Small intestine (tissue), 7 donors: ENCODE measurements at regions not wholly inside any gene's neighbourhood (a gene's known extent, or its start where the extent isn't known, plus 50 kb on each side); places are given as distances from the start of the nearest gene placed in this dataset.
"Not testable (repeated sequence)": the region's sequence is repeated elsewhere in the genome, so short reads cannot be mapped to it uniquely, and the experiment has no call there.

Experiments used
- DNase-seq, 2 donors: peaks; one replicate each; pipeline versions ENCODE4 v3.0.0 to v3.0.0-alpha.2; 2013
- FAIRE-seq: peaks from 2 replicates; lab custom pipeline; 2012; peaks lifted over from hg19 to GRCh38; lab: Jason Lieb, UNC
- H3K27ac ChIP-seq, 3 donors: one replicate each; pipeline ENCODE4 v1.5.1; 2013; ENCODE audit warnings: low read length in 2 of 3, mild to moderate bottlenecking in 2 of 3, control low read depth in 1 of 3, inconsistent platforms in 1 of 3, low read depth in 1 of 3, moderate library complexity in 1 of 3
- H3K27me3 ChIP-seq, 3 donors: one replicate each; pipeline ENCODE4 v1.6.1; 2013; ENCODE audit warnings: low read length in 3 of 3, inconsistent platforms in 1 of 3; ENCODE audit not compliant: control insufficient read depth in 3 of 3, insufficient read depth in 3 of 3
- H3K36me3 ChIP-seq, 3 donors: one replicate each; pipeline ENCODE4 v1.6.1; 2013; ENCODE audit warnings: low read length in 3 of 3, inconsistent platforms in 1 of 3, low read depth in 1 of 3, mild to moderate bottlenecking in 1 of 3, moderate library complexity in 1 of 3; ENCODE audit not compliant: control insufficient read depth in 3 of 3, insufficient read depth in 2 of 3
- H3K4me1 ChIP-seq, 3 donors: one replicate each; pipeline ENCODE4 v1.6.1; 2013; ENCODE audit warnings: low read length in 2 of 3, inconsistent platforms in 1 of 3, low read depth in 1 of 3, mild to moderate bottlenecking in 1 of 3, moderate library complexity in 1 of 3; ENCODE audit not compliant: control insufficient read depth in 3 of 3, insufficient read depth in 2 of 3
- H3K4me3 ChIP-seq, 3 donors: one replicate each; pipeline ENCODE4 v1.5.1; 2013; ENCODE audit warnings: low read length in 3 of 3, control low read depth in 1 of 3, inconsistent platforms in 1 of 3, low read depth in 1 of 3, mild to moderate bottlenecking in 1 of 3, moderate library complexity in 1 of 3
- H3K9me3 ChIP-seq, 2 donors: one replicate each; pipeline ENCODE4 v1.6.1; 2013; ENCODE audit warnings: low read depth in 1 of 2, low read length in 1 of 2; ENCODE audit not compliant: control insufficient read depth in 2 of 2, insufficient read depth in 1 of 2
- WGBS, 3 donors: extraction: QIAGEN DNeasy Blood & Tissue Kit; methylation state at CpG; one replicate each; pipeline ENCODE4 v1.1.7; 2013; 5-methylcytosine and 5-hydroxymethylcytosine counted together
- donor health status: healthy with polysubstance abuse.
- donor health status: control.
- donor health status: control.
- donor health status: Bipolar disorder and iron deficiency.
- donor health status: healthy.

GRCh38 chr2:111437288-111437990 is 316.7 kb downstream of the BCL2L11 start:
- WGBS, 3 donors, result 27 to 51% (median 39%) methylated on average over 3 to 4 of the region's 7 CpGs
- FAIRE-seq, result not testable (repeated sequence)

GRCh38 chr2:111438161-111438560 is 317.4 kb downstream of the BCL2L11 start:
- WGBS, 3 donors, result 68 to 80% (median 70%) methylated on average over 2 of the region's 2 CpGs
- not testable (repeated sequence) for H3K9me3 ChIP-seq, FAIRE-seq, H3K27me3 ChIP-seq, H3K36me3 ChIP-seq, H3K4me3 ChIP-seq, DNase-seq, H3K27ac ChIP-seq, H3K4me1 ChIP-seq

More at GRCh38 chr2:111437288-111437990, 316.7 kb downstream of the BCL2L11 start:
- not testable (repeated sequence) for H3K27ac ChIP-seq, H3K4me1 ChIP-seq, H3K36me3 ChIP-seq, H3K27me3 ChIP-seq, H3K4me3 ChIP-seq, H3K9me3 ChIP-seq, DNase-seq

GRCh38 chr2:111439237-111439636 is 318.5 kb downstream of the BCL2L11 start:
- 51 to 76% (median 66%) methylated on average over 2 of the region's 6 CpGs for WGBS, 3 donors
- H3K27ac ChIP-seq, H3K36me3 ChIP-seq, H3K4me1 ChIP-seq, H3K9me3 ChIP-seq, H3K4me3 ChIP-seq, DNase-seq, FAIRE-seq, H3K27me3 ChIP-seq: not testable (repeated sequence)

- H3K4me3 ChIP-seq, DNase-seq, H3K9me3 ChIP-seq, H3K27me3 ChIP-seq, H3K4me1 ChIP-seq, H3K36me3 ChIP-seq, FAIRE-seq, H3K27ac ChIP-seq: not testable (repeated sequence)
- WGBS, 3 donors, result 77 to 89% (median 78%) methylated on average over 3 to 4 of the region's 5 CpGs
These were observed 320.9 kb downstream of the BCL2L11 start for GRCh38 chr2:111441614-111442013.

- not testable (repeated sequence) for H3K4me3 ChIP-seq, H3K27me3 ChIP-seq, H3K36me3 ChIP-seq, FAIRE-seq, H3K4me1 ChIP-seq, H3K27ac ChIP-seq, DNase-seq, H3K9me3 ChIP-seq
- 20 to 35% (median 34%) methylated on average over 2 to 5 of the region's 8 CpGs for WGBS, 3 donors
These were observed 322.2 kb downstream of the BCL2L11 start for GRCh38 chr2:111442767-111443454.

GRCh38 chr2:111444516-111444915 is 323.8 kb downstream of the BCL2L11 start:
- FAIRE-seq, result not testable (repeated sequence)

GRCh38 chr2:111445191-111445929 is 324.6 kb downstream of the BCL2L11 start:
- H3K27ac ChIP-seq, FAIRE-seq, DNase-seq, H3K27me3 ChIP-seq, H3K36me3 ChIP-seq, H3K4me1 ChIP-seq, H3K9me3 ChIP-seq, H3K4me3 ChIP-seq: not testable (repeated sequence)
- WGBS, 3 donors, result no CpG with 5 or more reads among the region's 7 CpGs

More at GRCh38 chr2:111444516-111444915, 323.8 kb downstream of the BCL2L11 start:
- not testable (repeated sequence) for H3K27me3 ChIP-seq, H3K4me3 ChIP-seq, H3K27ac ChIP-seq, H3K4me1 ChIP-seq, H3K36me3 ChIP-seq, DNase-seq, H3K9me3 ChIP-seq
- no CpG with 5 or more reads among the region's 2 CpGs for WGBS, 3 donors

- H3K27me3 ChIP-seq, H3K36me3 ChIP-seq, H3K4me3 ChIP-seq, DNase-seq, FAIRE-seq, H3K4me1 ChIP-seq, H3K9me3 ChIP-seq, H3K27ac ChIP-seq: not testable (repeated sequence)
- no CpG with 5 or more reads among the region's 10 CpGs for whole genome bisulfite sequencing, 3 donors
These were observed 325.2 kb downstream of the BCL2L11 start for GRCh38 chr2:111445941-111446340.
